Germinal center (tissue), 1 donor: ENCODE measurements at regions not wholly inside any gene's neighbourhood (a gene's known extent, or its start where the extent isn't known, plus 50 kb on each side); places are given as distances from the start of the nearest gene placed in this dataset.

Experiments used
- DNase-seq: peaks from one replicate; pipeline ENCODE4 v3.0.0; 2012; ENCODE audit warnings: mixed read lengths, low spot score

GRCh38 chr3:20905210-20905805 lies 719.3 kb upstream of the SGO1 start:
- DNase-seq, result no peak

GRCh38 chr3:20904671-20905070 lies 718.7 kb upstream of the SGO1 start:
- DNase-seq, result no peak

- no peak for DNase-seq
These were observed 713.0 kb upstream of the SGO1 start for GRCh38 chr3:20898962-20899361.

GRCh38 chr3:20890111-20890519 lies 704.1 kb upstream of the SGO1 start:
- no peak for DNase-seq

GRCh38 chr3:20878691-20879090 lies 692.7 kb upstream of the SGO1 start:
- no peak for DNase-seq

GRCh38 chr3:20873235-20873634 lies 687.2 kb upstream of the SGO1 start:
- DNase-seq, result no peak

GRCh38 chr3:20870106-20870899 lies 684.3 kb upstream of the SGO1 start:
- no peak for DNase-seq

GRCh38 chr3:20865803-20866202 lies 679.8 kb upstream of the SGO1 start:
- no peak for DNase-seq

GRCh38 chr3:20861454-20861853 lies 675.4 kb upstream of the SGO1 start:
- no peak for DNase-seq

GRCh38 chr3:20857636-20858035 lies 671.6 kb upstream of the SGO1 start:
- DNase-seq, result no peak

- no peak for DNase-seq
These were observed 667.9 kb upstream of the SGO1 start for GRCh38 chr3:20853890-20854289.

- DNase-seq, result no peak
These were observed 666.7 kb upstream of the SGO1 start for GRCh38 chr3:20852712-20853111.

GRCh38 chr3:20849975-20850374 lies 664.0 kb upstream of the SGO1 start:
- DNase-seq, result no peak

GRCh38 chr3:20846832-20847231 lies 660.8 kb upstream of the SGO1 start:
- no peak for DNase-seq

- DNase-seq, result no peak
These were observed 660.1 kb upstream of the SGO1 start for GRCh38 chr3:20846066-20846465.

GRCh38 chr3:20844851-20845250 lies 658.8 kb upstream of the SGO1 start:
- no peak for DNase-seq

GRCh38 chr3:20842594-20843436 lies 656.8 kb upstream of the SGO1 start:
- DNase-seq, result no peak

GRCh38 chr3:20842002-20842401 lies 656.0 kb upstream of the SGO1 start:
- DNase-seq, result no peak

- no peak for DNase-seq
These were observed 651.8 kb upstream of the SGO1 start for GRCh38 chr3:20837676-20838302.

- no peak for DNase-seq
These were observed 650.8 kb upstream of the SGO1 start for GRCh38 chr3:20836801-20837200.

GRCh38 chr3:20832963-20833362 lies 647.0 kb upstream of the SGO1 start:
- no peak for DNase-seq

- no peak for DNase-seq
These were observed 636.2 kb upstream of the SGO1 start for GRCh38 chr3:20822251-20822650.
